Caco-2 (cell line): ENCODE measurements at regions not wholly inside any gene's neighbourhood (a gene's known extent, or its start where the extent isn't known, plus 50 kb on each side); places are given as distances from the start of the nearest gene placed in this dataset.

Source experiments
- BruUV-seq: library from RNA; stranded (reverse); fragments of 400-500 nt; replicated peaks from 2 replicates; lab custom pipeline; 2021; lab: Mats Ljungman, UMichigan
- CTCF ChIA-PET: fragments of 300-600 bp; sonication (Branson Sonifier 250); formaldehyde crosslinking; loops from one replicate; lab custom pipeline; 2022; ENCODE audit warnings: antibody characterized with exemption; lab: Charles Lee
- POLR2A ChIA-PET: fragments of 300-600 bp; sonication (Branson Sonifier 250); formaldehyde crosslinking; loops from one replicate; lab custom pipeline; 2022; ENCODE audit warnings: antibody characterized with exemption; lab: Charles Lee
- DNase-seq, 2 experiments: peaks; one replicate each; pipeline versions ENCODE4 v3.0.0 to v3.0.0-alpha.2; 2020 to 2022
- H3K27me3 ChIP-seq: replicated peaks from 2 replicates; pipeline ENCODE4 v1.6.0; 2011; ENCODE audit warnings: low read length; ENCODE audit not compliant: control insufficient read depth, insufficient read depth
- H3K36me3 ChIP-seq: 2 replicates; pipeline ENCODE4 v1.5.1; 2011; ENCODE audit warnings: low read length; ENCODE audit not compliant: control insufficient read depth, insufficient read depth
- H3K4me1 ChIP-seq: fragments of 250-450 bp; sonication (Bioruptor Pico); 2 replicates; pipeline ENCODE4 v1.5.1; 2020; ENCODE audit warnings: mild to moderate bottlenecking
- H3K4me3 ChIP-seq: 2 replicates; pipeline ENCODE4 v1.5.1; 2011; ENCODE audit warnings: low read depth, mild to moderate bottlenecking, control low read depth, low read length
- H3K9me3 ChIP-seq: fragments of 250-450 bp; sonication (Bioruptor Pico); 2 replicates; pipeline ENCODE4 v1.5.1; 2020; ENCODE audit warnings: mild to moderate bottlenecking, moderate library complexity
- H3K27ac Mint-ChIP-seq: one replicate; pipeline ENCODE4 v1.8.0; 2022; ENCODE audit warnings: mixed read lengths; ENCODE audit not compliant: unreplicated experiment
- H3K27me3 Mint-ChIP-seq: one replicate; pipeline ENCODE4 v1.8.0; 2022; ENCODE audit warnings: mixed read lengths; ENCODE audit not compliant: insufficient read depth, unreplicated experiment
- H3K36me3 Mint-ChIP-seq: one replicate; pipeline ENCODE4 v1.8.0; 2022; ENCODE audit warnings: mild to moderate bottlenecking, mixed read lengths; ENCODE audit not compliant: insufficient read depth, unreplicated experiment
- H3K4me1 Mint-ChIP-seq: one replicate; pipeline ENCODE4 v1.8.0; 2022; ENCODE audit warnings: low read depth, mixed read lengths; ENCODE audit not compliant: unreplicated experiment
- H3K4me3 Mint-ChIP-seq: one replicate; pipeline ENCODE4 v1.8.0; 2022; ENCODE audit warnings: mild to moderate bottlenecking, moderate library complexity, mixed read lengths; ENCODE audit not compliant: unreplicated experiment
- H3K9me3 Mint-ChIP-seq: one replicate; pipeline ENCODE4 v1.8.0; 2022; ENCODE audit warnings: mixed read lengths; ENCODE audit not compliant: unreplicated experiment
- CTCF ChIP-seq, 2 experiments: fragments of 200-600 bp in 1 of 2; IDR thresholded peaks; 1 replicate in 1 of 2; 2 replicates in 1 of 2; pipeline versions ENCODE4 v1.5.1 to v1.8.0; 2011 to 2022; ENCODE audit warnings: antibody characterized with exemption in 1 of 2, control low read depth in 1 of 2, inconsistent platforms in 1 of 2, low read depth in 1 of 2, low read length in 1 of 2, mild to moderate bottlenecking in 1 of 2, moderate library complexity in 1 of 2; ENCODE audit not compliant: insufficient read depth in 1 of 2, severe bottlenecking in 1 of 2, unreplicated experiment in 1 of 2
- intact Hi-C: fragments of 100-400 bp; cut with micrococcal nuclease; formaldehyde crosslinking; loops from one replicate; pipeline ENCODE4 v1.10.0; 2022; ENCODE audit not compliant: unreplicated experiment

GRCh38 chr10:83527934-83528333 lies 611.4 kb upstream of the GHITM start:
- CTCF ChIA-PET, result no interaction called here
- no peak for TF ChIP-seq CTCF (IDR thresholded peaks at IDR 0.05; ENCODE audit: insufficient read depth in 1 of 2, low read depth in 1 of 2, low read length in 1 of 2, severe bottlenecking in 1 of 2, unreplicated experiment in 1 of 2)
- peaks cover 9% of the 10 kb centered on the region for H3K9me3 ChIP-seq
- Mint-ChIP-seq H3K36me3 (no peaks in the 10 kb centered on the region), H3K9me3 (peaks cover 11% of the 10 kb centered on the region), H3K27me3 (no peaks in the 10 kb centered on the region), H3K4me3 (no peak overlapping the region), H3K4me1 (no peaks in the 10 kb centered on the region), H3K27ac (no peak overlapping the region)
- no TSS peak for BruUV-seq
- no peak overlapping the region for H3K4me3 ChIP-seq
- no peaks in the 10 kb centered on the region for H3K36me3 ChIP-seq
- POLR2A ChIA-PET, result no interaction called here
- H3K27me3 ChIP-seq, result no peaks in the 10 kb centered on the region
- intact Hi-C loops, result no loop called here
- DNase-seq, result no peak
- H3K4me1 ChIP-seq, result no peaks in the 10 kb centered on the region

- Histone ChIP-seq H3K36me3 (no peaks in the 10 kb centered on the region), H3K27me3 (no peaks in the 10 kb centered on the region), H3K9me3 (peaks cover 1% of the 10 kb centered on the region), H3K4me3 (no peak overlapping the region), H3K4me1 (no peaks in the 10 kb centered on the region)
- TF ChIP-seq CTCF (IDR thresholded peaks at IDR 0.05; ENCODE audit: insufficient read depth in 1 of 2, low read depth in 1 of 2, low read length in 1 of 2, severe bottlenecking in 1 of 2, unreplicated experiment in 1 of 2), result no peak
- no TSS peak for BruUV-seq
- H3K36me3 Mint-ChIP-seq, result no peaks in the 10 kb centered on the region
- peaks cover 4% of the 10 kb centered on the region for H3K9me3 Mint-ChIP-seq
- POLR2A ChIA-PET, result no interaction called here
- intact Hi-C loops, result no loop called here
- CTCF ChIA-PET, result interaction anchor here (0.6 kb wide), 1 partner anchor 1559 kb away, joined by 3 read pairs; no protein-coding TSS in a partner anchor
- DNase-seq, result no peak
- H3K4me1 Mint-ChIP-seq, result no peaks in the 10 kb centered on the region
- no peak overlapping the region for H3K27ac Mint-ChIP-seq
- H3K27me3 Mint-ChIP-seq, result no peaks in the 10 kb centered on the region
- no peak overlapping the region for H3K4me3 Mint-ChIP-seq
Observed at GRCh38 chr10:83533290-83533689, 606.0 kb upstream of the GHITM start.

GRCh38 chr10:83536426-83536825 lies 602.9 kb upstream of the GHITM start:
- no peaks in the 10 kb centered on the region for H3K4me1 ChIP-seq
- H3K4me1 Mint-ChIP-seq, result no peaks in the 10 kb centered on the region
- no peak overlapping the region for H3K27ac Mint-ChIP-seq
- ChIA-PET CTCF (no interaction called here), POLR2A (no interaction called here)
- no peaks in the 10 kb centered on the region for H3K27me3 ChIP-seq
- H3K9me3 ChIP-seq, result no peaks in the 10 kb centered on the region
- H3K36me3 ChIP-seq, result no peaks in the 10 kb centered on the region
- TF ChIP-seq CTCF (IDR thresholded peaks at IDR 0.05; ENCODE audit: insufficient read depth in 1 of 2, low read depth in 1 of 2, low read length in 1 of 2, severe bottlenecking in 1 of 2, unreplicated experiment in 1 of 2), result no peak
- H3K36me3 Mint-ChIP-seq, result no peaks in the 10 kb centered on the region
- no peak overlapping the region for H3K4me3 Mint-ChIP-seq
- no peaks in the 10 kb centered on the region for H3K9me3 Mint-ChIP-seq
- intact Hi-C loops, result no loop called here
- no TSS peak for BruUV-seq
- DNase-seq, result no peak
- peaks cover 2% of the 10 kb centered on the region for H3K27me3 Mint-ChIP-seq
- H3K4me3 ChIP-seq, result no peak overlapping the region
